Inflammatory macrophage treated with lipopolysaccharide for 1 hour (primary cell): ENCODE measurements at regions not wholly inside any gene's neighbourhood (a gene's known extent, or its start where the extent isn't known, plus 50 kb on each side); places are given as distances from the start of the nearest gene placed in this dataset.

ENCODE experiments used
- DNase-seq, 2 donors: peaks; one replicate each; pipeline ENCODE4 v3.0.0-alpha.2; 2020 to 2022

- DNase-seq, result no peak
These were observed 477.8 kb downstream of the TFEC start for GRCh38 chr7:115552766-115553165.

- DNase-seq, result no peak
These were observed 480.7 kb downstream of the TFEC start for GRCh38 chr7:115549910-115550309.

GRCh38 chr7:115548756-115549155 is 481.8 kb downstream of the TFEC start:
- no peak for DNase-seq

- no peak for DNase-seq
These were observed 483.8 kb downstream of the TFEC start for GRCh38 chr7:115546790-115547189.

GRCh38 chr7:115533785-115534184 is 496.8 kb downstream of the TFEC start:
- no peak for DNase-seq

- DNase-seq, result no peak
These were observed 504.3 kb downstream of the TFEC start for GRCh38 chr7:115526278-115526677.

GRCh38 chr7:115522174-115522573 is 508.4 kb downstream of the TFEC start:
- no peak for DNase-seq

GRCh38 chr7:115516341-115516740 is 514.2 kb downstream of the TFEC start:
- DNase-seq, result no peak

GRCh38 chr7:115511330-115511729 is 519.2 kb downstream of the TFEC start:
- DNase-seq, result no peak

GRCh38 chr7:115505136-115505535 is 525.4 kb downstream of the TFEC start:
- DNase-seq, result peak; percentile 75 to 87

- no peak for DNase-seq
These were observed 530.6 kb downstream of the TFEC start for GRCh38 chr7:115499956-115500355.

- DNase-seq, result no peak
These were observed 534.6 kb downstream of the TFEC start for GRCh38 chr7:115496006-115496405.

GRCh38 chr7:115494529-115495147 is 535.9 kb downstream of the TFEC start:
- no peak for DNase-seq

- no peak for DNase-seq
These were observed 537.2 kb downstream of the TFEC start for GRCh38 chr7:115493381-115493780.

GRCh38 chr7:115491744-115492380 is 538.7 kb downstream of the TFEC start:
- no peak for DNase-seq

GRCh38 chr7:115479448-115479847 is 551.1 kb downstream of the TFEC start:
- no peak for DNase-seq

GRCh38 chr7:115478426-115478825 is 552.1 kb downstream of the TFEC start:
- no peak for DNase-seq

- DNase-seq, result peak in 1 of 2 donors; percentile 15
These were observed 553.3 kb downstream of the TFEC start for GRCh38 chr7:115477193-115477651.

- DNase-seq, result no peak
These were observed 553.8 kb downstream of the TFEC start for GRCh38 chr7:115476671-115477181.

GRCh38 chr7:115475761-115476385 is 554.0 kb downstream of the MDFIC start:
- no peak for DNase-seq

GRCh38 chr7:115475206-115475605 is 553.3 kb downstream of the MDFIC start:
- no peak for DNase-seq

GRCh38 chr7:115474137-115474536 is 552.2 kb downstream of the MDFIC start:
- DNase-seq, result no peak

GRCh38 chr7:115471891-115472290 is 550.0 kb downstream of the MDFIC start:
- DNase-seq, result no peak
